ENCODE measurements at regions not wholly inside any gene's neighbourhood (a gene's known extent, or its start where the extent isn't known, plus 50 kb on each side); places are given as distances from the start of the nearest gene placed in this dataset.

DNA sequence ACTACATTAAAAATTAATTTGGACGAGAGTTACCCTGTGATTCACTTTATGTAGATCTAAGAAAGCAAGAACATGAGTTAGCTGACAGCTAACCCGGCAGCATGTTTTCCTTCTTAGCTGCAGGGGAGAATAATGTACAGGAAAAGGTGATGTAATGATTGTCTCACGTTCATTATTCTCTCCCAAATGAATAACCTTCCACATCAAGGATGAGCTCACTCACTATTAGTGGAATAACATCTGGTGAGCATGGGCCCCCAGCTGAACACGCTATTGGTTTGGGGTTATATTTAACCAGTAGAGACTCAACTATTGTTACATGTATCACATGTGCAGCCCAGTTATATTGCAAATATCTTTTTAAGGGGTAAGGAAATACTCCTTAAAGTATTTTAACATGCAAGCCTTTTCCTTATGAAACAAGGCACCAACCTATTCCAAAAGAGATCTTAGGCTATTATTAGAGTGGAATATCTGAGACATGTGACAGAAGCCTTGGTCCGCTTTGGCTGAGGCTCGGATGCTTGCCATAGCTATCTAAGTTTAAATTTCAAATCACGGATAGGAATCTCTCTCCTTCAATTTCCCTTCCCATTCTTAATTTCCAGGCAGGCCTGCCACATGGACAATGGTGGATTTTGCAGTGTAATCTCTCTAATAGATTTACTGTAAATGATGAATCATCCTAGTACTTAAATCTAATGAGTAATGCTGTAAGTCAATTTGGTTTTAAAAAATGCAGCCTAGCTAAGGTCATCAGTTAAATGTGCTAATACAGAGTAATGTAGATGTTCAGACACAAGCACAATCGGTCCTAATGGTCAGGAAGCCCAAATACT lies 99.0 kb upstream of the OTUD4 start:
- TF ChIP-seq POLR2A (IDR thresholded peaks at IDR 0.05) (no peak), CTCF (IDR thresholded peaks at IDR 0.05) (no peak), POLR2AphosphoS5 (IDR thresholded peaks at IDR 0.05) (no peak)

Data from breast epithelium (tissue), 3 donors.